Subcutaneous abdominal adipose tissue (tissue), 5 donors: ENCODE measurements at regions not wholly inside any gene's neighbourhood (a gene's known extent, or its start where the extent isn't known, plus 50 kb on each side); places are given as distances from the start of the nearest gene placed in this dataset.
A peak's percentile ranks its signal among the peaks of the same experiment; 100 is the strongest.

Experiments used
- H3K27ac ChIP-seq: one replicate; pipeline ENCODE4 v1.7.0; 2013; ENCODE audit warnings: low read depth, mild to moderate bottlenecking, inconsistent platforms, low read length, moderate library complexity
- H3K27me3 ChIP-seq, 5 donors: one replicate each; pipeline ENCODE4 v1.7.0; 2013; ENCODE audit warnings: low read length in 5 of 5, inconsistent platforms in 1 of 5; ENCODE audit not compliant: control insufficient read depth in 5 of 5, insufficient read depth in 4 of 5
- H3K36me3 ChIP-seq, 5 donors: one replicate each; pipeline ENCODE4 v1.7.0; 2013; ENCODE audit warnings: low read length in 5 of 5; ENCODE audit not compliant: control insufficient read depth in 5 of 5, insufficient read depth in 5 of 5
- H3K4me1 ChIP-seq, 5 donors: one replicate each; pipeline ENCODE4 v1.7.0; 2013; ENCODE audit warnings: low read length in 5 of 5, mild to moderate bottlenecking in 3 of 5, moderate library complexity in 1 of 5; ENCODE audit not compliant: control insufficient read depth in 5 of 5, insufficient read depth in 5 of 5
- H3K4me3 ChIP-seq, 5 donors: one replicate each; pipeline ENCODE4 v1.7.0; 2013; ENCODE audit warnings: low read length in 5 of 5, low read depth in 1 of 5
- H3K9ac ChIP-seq, 5 donors: one replicate each; pipeline ENCODE4 v1.7.0; 2013; ENCODE audit warnings: low read length in 5 of 5, mild to moderate bottlenecking in 4 of 5, moderate library complexity in 3 of 5
- H3K9me3 ChIP-seq, 5 donors: one replicate each; pipeline ENCODE4 v1.7.0; 2013; ENCODE audit warnings: low read length in 5 of 5; ENCODE audit not compliant: control insufficient read depth in 5 of 5
- donor health status: healthy.
- donor health status: healthy.
- donor health status: healthy.
- donor health status: healthy.
- donor health status: healthy.

DNA sequence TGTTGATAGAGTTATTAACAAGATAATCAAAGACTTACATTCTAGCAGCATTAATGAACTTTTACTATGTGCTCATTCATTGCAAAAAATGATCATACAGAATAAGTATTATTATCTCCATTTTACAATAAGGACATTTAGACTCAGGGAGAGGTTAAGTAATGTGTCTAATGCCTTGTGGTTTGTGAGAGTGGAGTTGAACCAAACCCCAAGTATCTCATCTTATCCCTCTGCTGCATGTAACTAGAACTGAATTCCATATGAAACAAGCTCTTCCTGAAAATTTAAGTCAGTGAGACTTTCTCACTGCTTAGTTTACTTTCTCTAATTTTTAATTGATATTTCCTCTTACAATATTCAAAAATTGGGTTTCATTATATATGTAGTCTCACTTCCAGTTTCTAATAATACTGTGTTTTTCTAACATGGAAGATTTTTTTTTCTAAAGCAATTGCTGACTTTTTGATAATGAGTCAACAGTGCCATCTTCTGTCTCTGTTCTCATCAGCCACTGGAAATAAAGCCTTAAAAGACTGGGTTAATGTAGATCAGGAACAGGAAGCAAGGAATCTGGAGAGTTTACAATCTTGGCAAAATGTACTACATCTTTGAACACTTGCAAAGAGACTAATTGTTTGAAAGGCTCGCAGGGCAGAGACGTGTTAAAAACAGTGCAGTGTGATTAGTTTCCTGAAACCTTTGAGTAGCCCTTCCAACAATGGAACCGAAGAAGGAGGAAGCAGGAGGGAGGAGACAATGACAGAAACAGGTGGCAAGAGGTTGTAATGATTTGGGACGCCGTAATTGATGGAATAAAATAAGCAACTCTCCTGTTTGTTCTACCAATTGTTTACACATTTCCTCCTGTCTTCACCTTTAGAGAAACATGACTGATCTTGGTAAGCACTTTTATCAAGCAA, 567.6 kb downstream of the MRPL39 start:
- Histone ChIP-seq H3K9me3 (no peaks in the 10 kb centered on the region), H3K4me1 (peaks cover 0 to 4% (median 0%) of the 10 kb centered on the region in 5 donors), H3K27ac (no peak overlapping the region), H3K4me3 (peak overlapping the region in 1 of 5 donors; percentile 29), H3K9ac (no peak overlapping the region), H3K36me3 (no peaks in the 10 kb centered on the region), H3K27me3 (no peaks in the 10 kb centered on the region)

DNA sequence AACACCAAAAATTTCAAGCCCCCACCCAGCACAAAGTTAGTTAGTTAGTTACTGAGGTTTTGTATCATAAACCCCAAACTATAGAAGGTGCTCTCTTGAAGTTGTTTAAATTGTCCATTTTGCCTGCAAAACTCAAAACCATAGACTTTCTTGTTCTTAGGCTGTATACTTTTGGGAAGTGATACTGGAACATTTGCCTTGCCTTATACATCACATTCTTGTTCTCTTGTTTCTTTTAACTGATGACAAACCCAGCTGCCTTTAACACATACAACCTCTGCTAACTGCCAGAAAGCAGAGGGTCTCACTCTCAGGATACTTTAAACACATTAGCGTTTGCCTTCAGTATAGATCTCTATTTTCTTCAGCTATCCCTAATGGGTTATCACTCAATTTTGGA, 570.5 kb downstream of the MRPL39 start:
- Histone ChIP-seq H3K36me3 (no peaks in the 10 kb centered on the region), H3K27ac (no peak overlapping the region), H3K4me3 (no peak overlapping the region), H3K9me3 (no peaks in the 10 kb centered on the region), H3K27me3 (no peaks in the 10 kb centered on the region), H3K4me1 (peaks cover 0 to 4% (median 0%) of the 10 kb centered on the region in 5 donors), H3K9ac (no peak overlapping the region)

DNA sequence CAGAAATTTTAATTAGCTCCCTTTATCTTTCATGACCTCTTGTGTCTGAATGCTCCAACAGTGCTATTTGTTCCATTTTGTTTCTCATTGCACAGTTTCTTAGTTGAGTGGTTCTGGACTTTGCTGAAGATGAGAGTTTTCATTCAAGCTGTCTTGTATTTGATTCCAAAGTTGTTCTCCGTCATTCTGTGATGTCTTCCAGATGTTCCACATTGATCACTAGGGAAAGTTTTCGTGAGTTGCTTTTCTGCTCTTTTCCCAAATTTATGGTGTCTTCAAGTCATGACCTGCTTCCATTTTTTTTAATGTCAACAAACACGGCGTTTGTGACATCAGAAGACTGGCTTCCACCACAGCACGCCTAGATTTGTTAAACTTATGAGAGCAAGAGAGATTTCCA, 575.5 kb downstream of the MRPL39 start:
- Histone ChIP-seq H3K9ac (no peak overlapping the region), H3K4me3 (no peak overlapping the region), H3K27me3 (no peaks in the 10 kb centered on the region), H3K9me3 (no peaks in the 10 kb centered on the region), H3K27ac (no peak overlapping the region), H3K4me1 (no peaks in the 10 kb centered on the region), H3K36me3 (no peaks in the 10 kb centered on the region)

DNA sequence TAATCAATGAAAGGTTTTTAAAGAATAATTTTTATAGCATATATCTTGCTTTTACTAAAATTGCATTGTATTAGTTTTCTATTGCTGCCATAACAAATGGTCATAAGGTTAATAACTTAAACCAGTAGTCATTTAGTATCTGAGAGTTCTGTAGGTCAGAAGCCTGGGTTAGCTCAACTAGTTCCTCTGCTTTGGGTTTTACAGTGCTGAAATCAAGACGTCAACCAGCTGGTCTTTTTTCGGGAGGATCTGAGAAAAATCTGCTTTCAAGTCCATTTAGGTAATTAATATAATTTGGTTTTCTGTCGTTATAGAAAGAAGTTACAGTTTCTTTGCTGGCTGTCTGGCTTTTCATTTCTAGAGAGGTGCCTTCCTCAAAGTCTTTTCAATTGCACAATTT, 577.7 kb downstream of the MRPL39 start:
- peaks cover 0 to 3% (median 0%) of the 10 kb centered on the region in 5 donors for H3K9me3 ChIP-seq
- H3K27ac ChIP-seq: no peak overlapping the region
- no peaks in the 10 kb centered on the region for H3K27me3 ChIP-seq

DNA sequence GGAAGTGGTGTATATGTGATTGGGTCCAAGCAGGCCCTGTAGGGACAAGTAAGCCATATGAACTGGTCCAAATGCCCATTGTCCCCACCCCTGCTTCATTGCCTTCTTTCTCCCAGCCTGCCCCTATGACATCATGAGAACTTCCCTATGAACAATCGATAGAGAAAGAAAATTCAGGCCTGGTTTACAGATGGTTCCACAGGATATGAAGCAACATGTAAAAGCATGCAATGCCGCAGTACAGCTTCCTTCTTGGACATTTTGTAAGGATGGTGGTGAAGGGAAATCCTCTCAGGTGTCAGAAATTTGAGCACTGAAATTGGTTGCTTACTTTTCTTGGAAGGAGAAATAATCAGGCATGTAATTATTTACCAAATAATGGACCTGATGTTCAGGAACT, 581.7 kb downstream of the MRPL39 start:
- H3K9me3 ChIP-seq: peaks cover 0 to 3% (median 0%) of the 10 kb centered on the region in 5 donors
- no peak overlapping the region for H3K4me3 ChIP-seq
- no peaks in the 10 kb centered on the region for H3K36me3 ChIP-seq
- H3K27me3 ChIP-seq: no peaks in the 10 kb centered on the region
- H3K4me1 ChIP-seq: no peaks in the 10 kb centered on the region
- H3K27ac ChIP-seq: no peak overlapping the region
- no peak overlapping the region for H3K9ac ChIP-seq

More for the DNA sequence above, 577.7 kb downstream of the MRPL39 start:
- Histone ChIP-seq H3K9ac (no peak overlapping the region), H3K4me3 (no peak overlapping the region), H3K4me1 (no peaks in the 10 kb centered on the region), H3K36me3 (no peaks in the 10 kb centered on the region)

DNA sequence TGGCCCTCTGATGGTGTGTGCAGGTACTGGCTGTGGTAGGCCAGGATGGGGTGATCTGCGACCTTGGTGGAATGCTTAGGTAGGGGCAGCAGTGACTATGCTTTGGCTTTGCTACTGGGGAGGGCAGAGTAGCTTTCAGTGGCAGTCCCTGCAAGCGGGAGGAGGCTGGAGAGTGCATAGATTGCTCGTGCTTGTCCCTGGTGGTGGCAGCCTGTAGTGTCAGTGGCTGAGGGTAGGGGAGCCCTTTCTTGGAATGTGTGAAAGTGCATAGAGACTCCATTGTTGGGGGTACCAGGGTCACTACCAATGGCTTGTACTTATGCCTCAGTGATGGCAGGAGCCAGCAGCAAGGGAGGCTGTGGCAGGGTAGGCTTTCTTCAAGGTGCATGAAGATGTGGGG, 582.6 kb downstream of the MRPL39 start:
- H3K4me1 ChIP-seq: no peaks in the 10 kb centered on the region
- H3K27me3 ChIP-seq: no peaks in the 10 kb centered on the region
- H3K9me3 ChIP-seq: peaks cover 0 to 3% (median 0%) of the 10 kb centered on the region in 5 donors

DNA sequence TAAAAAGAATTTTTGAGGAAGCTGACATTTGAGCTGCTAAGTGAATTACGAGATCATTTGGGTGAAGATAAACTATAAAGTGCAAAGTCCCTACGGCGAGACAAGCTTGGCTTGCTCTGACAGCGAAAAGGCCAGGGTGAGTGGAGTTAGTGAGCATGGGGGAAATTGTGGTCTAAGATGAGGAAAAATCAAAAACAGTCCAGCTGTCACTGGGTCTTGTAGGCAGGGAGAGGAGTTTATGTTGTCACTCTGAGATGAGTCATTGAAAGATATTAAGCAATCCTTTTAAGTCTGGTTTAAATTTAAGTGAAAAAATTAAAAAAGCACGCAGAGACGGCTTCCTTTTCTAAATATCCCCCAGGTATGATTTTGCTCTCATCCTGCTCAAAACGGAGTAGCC, 601.9 kb downstream of the MRPL39 start:
- Histone ChIP-seq H3K27me3 (no peaks in the 10 kb centered on the region), H3K36me3 (no peaks in the 10 kb centered on the region), H3K4me3 (no peak overlapping the region), H3K9me3 (no peaks in the 10 kb centered on the region), H3K4me1 (peaks cover 0 to 4% (median 0%) of the 10 kb centered on the region in 5 donors), H3K27ac (no peak overlapping the region), H3K9ac (no peak overlapping the region)

More for the DNA sequence above, 582.6 kb downstream of the MRPL39 start:
- Histone ChIP-seq H3K36me3 (no peaks in the 10 kb centered on the region), H3K9ac (no peak overlapping the region), H3K27ac (no peak overlapping the region), H3K4me3 (no peak overlapping the region)

DNA sequence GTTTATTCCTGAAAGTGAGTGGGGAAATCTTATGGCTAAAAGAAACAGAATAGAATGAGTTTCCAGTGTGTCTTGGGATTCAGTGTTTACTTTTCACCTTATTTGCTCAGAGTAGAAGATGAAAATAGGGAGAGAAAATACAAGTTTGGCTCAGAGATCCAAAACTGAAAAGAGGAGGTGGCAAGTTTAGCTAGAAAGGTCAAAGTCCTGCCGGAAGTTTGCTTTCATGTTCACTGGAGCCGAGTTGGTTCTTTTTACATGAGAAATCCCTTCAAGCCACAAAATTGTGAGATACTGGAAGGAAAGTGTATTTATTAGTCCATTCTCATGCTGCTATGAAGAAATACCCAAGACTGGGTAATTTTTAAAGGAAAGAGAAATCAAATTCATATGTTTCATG, 604.6 kb downstream of the MRPL39 start:
- H3K4me1 ChIP-seq: peaks cover 0 to 4% (median 0%) of the 10 kb centered on the region in 5 donors
- no peak overlapping the region for H3K27ac ChIP-seq
- H3K27me3 ChIP-seq: no peaks in the 10 kb centered on the region
- no peaks in the 10 kb centered on the region for H3K9me3 ChIP-seq
- H3K9ac ChIP-seq: no peak overlapping the region
- H3K36me3 ChIP-seq: no peaks in the 10 kb centered on the region
- H3K4me3 ChIP-seq: no peak overlapping the region

DNA sequence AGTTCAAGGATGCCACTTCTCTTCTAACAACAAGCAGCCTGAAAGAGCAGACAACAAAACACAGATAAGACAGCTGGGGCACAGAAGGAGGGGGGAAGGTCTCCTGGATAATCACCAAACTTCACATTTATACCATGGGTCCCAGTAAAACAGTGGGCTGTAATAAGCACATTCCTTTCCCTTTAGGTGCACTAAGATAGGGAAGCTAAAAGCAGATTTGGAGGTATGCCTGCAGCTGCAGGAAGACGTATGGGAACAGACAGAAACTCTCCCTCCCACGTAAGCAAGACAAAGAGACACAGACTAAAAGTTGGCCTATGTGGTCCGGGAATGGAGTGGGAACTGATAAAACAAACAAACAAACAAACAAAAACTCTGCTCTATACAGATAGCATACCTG, 612.1 kb downstream of the MRPL39 start:
- Histone ChIP-seq H3K4me1 (no peaks in the 10 kb centered on the region), H3K4me3 (no peak overlapping the region), H3K9ac (no peak overlapping the region), H3K27ac (no peak overlapping the region), H3K36me3 (no peaks in the 10 kb centered on the region), H3K9me3 (peaks cover 0 to 3% (median 0%) of the 10 kb centered on the region in 5 donors), H3K27me3 (no peaks in the 10 kb centered on the region)

DNA sequence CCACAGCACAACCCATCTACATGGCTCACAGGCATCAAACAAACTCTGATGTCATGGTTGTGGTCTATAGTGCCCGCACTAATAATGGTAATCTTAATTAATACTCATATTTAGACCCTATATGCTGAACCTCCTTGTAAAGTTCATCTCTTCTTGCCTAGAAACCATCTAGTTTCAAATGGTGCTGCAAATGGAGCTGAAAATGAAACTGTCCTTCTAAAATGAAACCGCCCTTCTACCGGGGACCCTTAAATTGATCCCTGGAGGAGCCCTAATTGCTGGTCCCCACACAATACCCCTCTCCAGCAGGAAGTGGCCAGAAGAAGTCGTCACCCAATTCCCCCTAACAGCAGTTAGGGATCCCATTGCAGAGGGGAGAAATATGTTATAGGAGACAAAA, 612.6 kb downstream of the MRPL39 start:
- Histone ChIP-seq H3K27me3 (no peaks in the 10 kb centered on the region), H3K36me3 (no peaks in the 10 kb centered on the region)

More for the DNA sequence above, 612.6 kb downstream of the MRPL39 start:
- Histone ChIP-seq H3K4me1 (no peaks in the 10 kb centered on the region), H3K27ac (no peak overlapping the region), H3K9me3 (peaks cover 0 to 3% (median 0%) of the 10 kb centered on the region in 5 donors), H3K9ac (no peak overlapping the region), H3K4me3 (no peak overlapping the region)
